KMS-11 (cell line): ENCODE measurements at regions not wholly inside any gene's neighbourhood (a gene's known extent, or its start where the extent isn't known, plus 50 kb on each side); places are given as distances from the start of the nearest gene placed in this dataset.
A peak's percentile ranks its signal among the peaks of the same experiment; 100 is the strongest.

Experiments
- H2AFZ ChIP-seq: fragments of 200-600 bp; sonication (generic); 2 replicates; pipeline ENCODE4 v1.6.1; 2016; ENCODE audit warnings: antibody characterized with exemption, mixed run types, low read depth
- H3K27ac ChIP-seq: fragments of 200-600 bp; sonication (generic); 2 replicates; pipeline ENCODE4 v1.6.1; 2016; ENCODE audit warnings: mild to moderate bottlenecking, mixed run types
- H3K27me3 ChIP-seq: fragments of 200-600 bp; sonication (generic); 2 replicates; pipeline ENCODE4 v1.6.1; 2017; ENCODE audit warnings: mild to moderate bottlenecking, low read depth, mixed run types, moderate library complexity; ENCODE audit not compliant: insufficient read depth
- H3K36me3 ChIP-seq: fragments of 200-600 bp; sonication (generic); 2 replicates; pipeline ENCODE4 v1.6.1; 2017; ENCODE audit warnings: mild to moderate bottlenecking, mixed run types; ENCODE audit not compliant: insufficient read depth
- H3K4me1 ChIP-seq: fragments of 200-600 bp; sonication (generic); 2 replicates; pipeline ENCODE4 v1.6.1; 2016; ENCODE audit warnings: mild to moderate bottlenecking, low read depth, mixed run types; ENCODE audit not compliant: poor library complexity, severe bottlenecking
- H3K4me2 ChIP-seq: fragments of 200-600 bp; sonication (generic); 2 replicates; pipeline ENCODE4 v1.7.0; 2016; ENCODE audit warnings: mild to moderate bottlenecking, mixed run types
- H3K4me3 ChIP-seq: fragments of 200-600 bp; sonication (generic); IDR thresholded peaks from 2 replicates; pipeline ENCODE4 v1.6.1; 2017; ENCODE audit warnings: low read depth, low read length, mixed read lengths; ENCODE audit not compliant: insufficient read depth
- H3K79me2 ChIP-seq: fragments of 200-600 bp; sonication (generic); 2 replicates; pipeline ENCODE4 v1.6.1; 2016; ENCODE audit warnings: low read depth, mixed run types; ENCODE audit not compliant: insufficient read depth
- H3K9ac ChIP-seq: fragments of 200-600 bp; sonication (generic); 2 replicates; pipeline ENCODE4 v1.6.1; 2016; ENCODE audit warnings: mild to moderate bottlenecking, mixed run types
- H4K20me1 ChIP-seq: fragments of 200-600 bp; sonication (generic); 2 replicates; pipeline ENCODE4 v1.6.1; 2016; ENCODE audit warnings: mild to moderate bottlenecking, mixed run types; ENCODE audit not compliant: insufficient read depth
- TF ChIP-seq, protein P1 (sequence below): fragments of 200-600 bp; sonication (generic); conservative IDR thresholded peaks from 2 replicates; pipeline ENCODE4 v1.6.1; 2017; ENCODE audit warnings: low read depth, mild to moderate bottlenecking, antibody characterized with exemption, low read length, moderate library complexity, mixed read lengths

DNA sequence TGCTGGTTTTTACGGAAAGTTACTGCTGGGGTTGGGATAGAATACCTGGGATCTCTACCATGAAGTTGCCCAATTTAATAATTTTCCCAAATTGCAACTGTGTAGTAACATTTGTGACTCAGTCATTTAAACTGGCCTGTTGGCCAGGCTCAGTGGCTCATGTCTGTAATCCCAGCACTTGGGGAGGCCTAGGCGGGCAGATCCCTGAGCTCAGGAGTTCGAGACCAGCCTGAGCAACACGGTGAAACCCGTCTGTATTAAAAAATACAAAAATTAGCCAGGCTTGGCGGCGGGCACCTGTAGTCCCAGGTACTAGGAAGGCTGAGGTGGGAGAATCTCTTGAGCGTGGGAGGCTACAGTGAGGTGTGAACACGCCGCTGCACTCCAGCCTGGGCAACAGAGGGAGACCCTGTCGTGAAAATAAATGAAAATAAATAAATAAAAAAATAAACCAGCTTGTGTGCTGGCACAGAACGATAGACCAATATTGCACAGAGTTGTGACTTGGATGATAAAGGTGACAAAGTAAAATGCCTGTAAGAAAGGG is 160.7 kb upstream of the ZNF608 start:
- TF ChIP-seq, protein P1, sequence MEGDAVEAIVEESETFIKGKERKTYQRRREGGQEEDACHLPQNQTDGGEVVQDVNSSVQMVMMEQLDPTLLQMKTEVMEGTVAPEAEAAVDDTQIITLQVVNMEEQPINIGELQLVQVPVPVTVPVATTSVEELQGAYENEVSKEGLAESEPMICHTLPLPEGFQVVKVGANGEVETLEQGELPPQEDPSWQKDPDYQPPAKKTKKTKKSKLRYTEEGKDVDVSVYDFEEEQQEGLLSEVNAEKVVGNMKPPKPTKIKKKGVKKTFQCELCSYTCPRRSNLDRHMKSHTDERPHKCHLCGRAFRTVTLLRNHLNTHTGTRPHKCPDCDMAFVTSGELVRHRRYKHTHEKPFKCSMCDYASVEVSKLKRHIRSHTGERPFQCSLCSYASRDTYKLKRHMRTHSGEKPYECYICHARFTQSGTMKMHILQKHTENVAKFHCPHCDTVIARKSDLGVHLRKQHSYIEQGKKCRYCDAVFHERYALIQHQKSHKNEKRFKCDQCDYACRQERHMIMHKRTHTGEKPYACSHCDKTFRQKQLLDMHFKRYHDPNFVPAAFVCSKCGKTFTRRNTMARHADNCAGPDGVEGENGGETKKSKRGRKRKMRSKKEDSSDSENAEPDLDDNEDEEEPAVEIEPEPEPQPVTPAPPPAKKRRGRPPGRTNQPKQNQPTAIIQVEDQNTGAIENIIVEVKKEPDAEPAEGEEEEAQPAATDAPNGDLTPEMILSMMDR = no peak
- H3K36me3 ChIP-seq = no peaks in the 10 kb centered on the region
- peaks cover 68% of the 10 kb centered on the region for H3K4me1 ChIP-seq
- H3K4me3 ChIP-seq = no peak overlapping the region
- no peaks in the 10 kb centered on the region for H3K27me3 ChIP-seq
- H4K20me1 ChIP-seq = no peaks in the 10 kb centered on the region
- peak overlapping the region; percentile 63 for H3K4me2 ChIP-seq
- peak overlapping the region; percentile 46; the same call in 1 of the 2 replicates for H2AFZ ChIP-seq
- H3K27ac ChIP-seq = peak overlapping the region; percentile 49
- peak overlapping the region; percentile 11; the same call in 1 of the 2 replicates for H3K9ac ChIP-seq
- H3K79me2 ChIP-seq = no peaks in the 10 kb centered on the region

DNA sequence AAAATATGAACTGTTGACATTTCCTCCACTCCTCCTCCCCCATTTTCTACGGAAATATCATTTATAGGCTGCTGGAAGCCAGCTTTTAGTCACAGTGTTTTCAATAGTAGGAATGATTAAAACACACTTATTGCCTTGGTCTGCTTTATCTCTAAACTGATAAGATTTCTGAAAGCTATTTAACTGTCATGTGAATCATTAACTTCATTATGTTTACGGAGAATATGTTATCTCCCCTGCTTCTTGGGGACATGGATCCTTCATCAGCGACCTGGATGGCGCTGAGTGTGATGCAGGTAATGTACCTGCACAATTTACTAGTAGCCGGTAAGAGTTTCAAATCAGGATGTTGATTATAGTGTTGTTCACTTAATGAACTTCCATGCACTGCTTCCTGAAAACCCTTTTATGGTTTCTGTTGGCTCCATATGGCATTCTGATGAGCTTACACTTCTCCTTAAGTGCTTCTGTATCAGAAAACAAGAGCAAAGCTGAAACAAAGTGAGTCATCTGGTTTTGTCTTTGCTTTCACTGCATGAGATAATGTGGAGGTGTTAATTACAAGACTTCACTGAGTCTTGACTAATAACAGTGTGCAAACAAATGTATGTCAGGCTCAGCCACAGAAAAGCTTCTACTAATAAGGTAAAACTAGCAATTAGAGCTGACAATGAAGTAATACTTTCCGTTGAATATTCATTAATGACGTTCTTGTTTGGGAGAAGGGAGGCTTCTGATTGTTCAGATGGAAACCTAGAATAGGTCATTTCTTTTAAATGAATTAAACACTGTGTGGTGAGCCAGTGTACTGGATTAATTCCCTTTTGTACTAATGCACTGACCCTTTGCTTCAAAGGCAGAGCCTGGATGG is 162.4 kb upstream of the ZNF608 start:
- Histone ChIP-seq H3K27ac (peak overlapping the region; percentile 28; the same call in 1 of the 2 replicates), H3K4me3 (no peak overlapping the region), H4K20me1 (no peaks in the 10 kb centered on the region), H3K9ac (no peak overlapping the region; the same call in 1 of the 2 replicates), H3K79me2 (no peaks in the 10 kb centered on the region), H3K27me3 (no peaks in the 10 kb centered on the region), H3K36me3 (no peaks in the 10 kb centered on the region), H2AFZ (peak overlapping the region; percentile 28; the same call in 1 of the 2 replicates), H3K4me1 (peaks cover 52% of the 10 kb centered on the region), H3K4me2 (peak overlapping the region; percentile 40)
- TF ChIP-seq, protein P1 = no peak

DNA sequence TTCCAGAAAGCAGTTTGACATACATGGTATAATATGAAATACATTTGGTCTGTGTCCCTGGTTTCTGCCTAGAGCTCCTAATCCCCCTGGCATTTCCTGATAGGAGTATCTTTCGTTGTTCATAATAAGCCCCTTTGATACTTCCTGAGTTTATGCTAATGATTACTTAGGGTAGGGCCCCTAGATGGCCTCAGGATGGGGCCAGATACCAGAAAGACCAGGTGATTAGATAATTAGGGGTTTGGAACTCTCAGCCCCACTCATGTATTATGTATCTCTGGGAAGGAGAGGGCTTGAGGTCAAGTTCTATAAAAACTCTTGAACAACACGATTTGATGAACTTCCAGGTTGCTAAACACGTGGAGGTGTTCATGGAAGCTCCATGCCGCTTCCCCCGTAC is 163.3 kb upstream of the ZNF608 start:
- TF ChIP-seq, protein P1 = no peak
- Histone ChIP-seq H3K79me2 (no peaks in the 10 kb centered on the region), H3K4me2 (no peak overlapping the region), H2AFZ (no peak overlapping the region), H3K27ac (no peak overlapping the region; the same call in 1 of the 2 replicates), H4K20me1 (no peaks in the 10 kb centered on the region), H3K4me3 (no peak overlapping the region), H3K4me1 (peaks cover 49% of the 10 kb centered on the region), H3K27me3 (no peaks in the 10 kb centered on the region), H3K9ac (no peak overlapping the region), H3K36me3 (no peaks in the 10 kb centered on the region)

DNA sequence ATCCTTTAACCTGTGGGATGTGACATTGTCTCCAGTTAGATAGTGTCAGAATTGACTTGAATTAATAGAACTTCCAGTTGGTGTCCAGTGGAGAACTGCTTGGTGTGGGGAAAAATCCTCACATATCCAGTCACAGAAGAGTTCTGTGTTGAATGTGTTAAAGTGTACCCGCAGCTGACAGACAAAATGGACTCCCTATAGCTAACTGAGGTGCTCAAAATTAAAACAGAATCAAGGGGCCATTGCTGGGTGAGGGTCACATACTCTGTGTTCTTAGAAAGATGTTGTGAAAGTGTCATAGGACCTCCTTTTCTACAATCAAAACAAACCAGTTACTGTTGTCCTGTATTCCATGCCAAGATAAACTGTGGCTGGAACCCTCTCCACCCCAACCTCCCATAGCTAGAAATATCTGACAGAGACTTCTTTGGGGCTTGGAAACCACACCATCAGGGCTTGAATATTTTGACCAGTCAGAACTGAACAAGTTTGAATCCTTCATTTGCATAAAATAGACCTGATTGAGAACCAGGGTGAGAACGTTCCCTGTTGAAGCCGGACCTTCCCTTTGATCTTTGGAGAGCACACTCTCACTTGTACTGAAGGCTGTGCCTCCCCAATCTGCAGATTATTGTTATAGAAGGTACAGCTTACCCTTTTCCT is 164.0 kb upstream of the ZNF608 start:
- H3K27me3 ChIP-seq = no peaks in the 10 kb centered on the region
- H2AFZ ChIP-seq = no peak overlapping the region
- no peaks in the 10 kb centered on the region for H4K20me1 ChIP-seq
- no peak overlapping the region for H3K4me3 ChIP-seq
- no peaks in the 10 kb centered on the region for H3K79me2 ChIP-seq
- H3K36me3 ChIP-seq = no peaks in the 10 kb centered on the region
- H3K9ac ChIP-seq = no peak overlapping the region
- H3K27ac ChIP-seq = no peak overlapping the region
- TF ChIP-seq, protein P1 = no peak
- peaks cover 46% of the 10 kb centered on the region for H3K4me1 ChIP-seq
- no peak overlapping the region for H3K4me2 ChIP-seq
